H9 (cell line): ENCODE measurements at regions not wholly inside any gene's neighbourhood (a gene's known extent, or its start where the extent isn't known, plus 50 kb on each side); places are given as distances from the start of the nearest gene placed in this dataset.

Experiments used
- DNase-seq: peaks from one replicate; pipeline ENCODE4 v3.0.0-alpha.2; 2017
- H2AFZ ChIP-seq: one replicate; pipeline ENCODE4 v1.6.1; 2013; ENCODE audit warnings: mild to moderate bottlenecking, low read length, control low read depth, moderate library complexity
- H2AK5ac ChIP-seq: 2 replicates; pipeline ENCODE4 v1.6.1; 2013; ENCODE audit warnings: low read length, control low read depth, mixed read lengths; ENCODE audit not compliant: insufficient read length
- H2BK120ac ChIP-seq: one replicate; pipeline ENCODE4 v1.6.1; 2013; ENCODE audit warnings: low read depth, mild to moderate bottlenecking, low read length, control low read depth, inconsistent platforms; ENCODE audit not compliant: poor library complexity, severe bottlenecking
- H2BK12ac ChIP-seq: 2 replicates; pipeline ENCODE4 v1.6.1; 2013; ENCODE audit warnings: low read length, control low read depth, mixed read lengths, low read depth; ENCODE audit not compliant: insufficient read length
- H2BK15ac ChIP-seq: 2 replicates; pipeline ENCODE4 v1.6.1; 2013; ENCODE audit warnings: low read depth, low read length, control low read depth
- H2BK20ac ChIP-seq: one replicate; pipeline ENCODE4 v1.6.1; 2013; ENCODE audit warnings: low read depth, mild to moderate bottlenecking, low read length, control low read depth, inconsistent platforms; ENCODE audit not compliant: poor library complexity, severe bottlenecking
- H2BK5ac ChIP-seq: 2 replicates; pipeline ENCODE4 v1.6.1; 2013; ENCODE audit warnings: low read length, control low read depth, mixed read lengths; ENCODE audit not compliant: insufficient read length
- H3K14ac ChIP-seq: 2 replicates; pipeline ENCODE4 v1.6.1; 2013; ENCODE audit warnings: low read length, control low read depth; ENCODE audit not compliant: insufficient read depth
- H3K18ac ChIP-seq: 2 replicates; pipeline ENCODE4 v1.6.1; 2013; ENCODE audit warnings: low read depth, mild to moderate bottlenecking, mixed read lengths, low read length, control low read depth; ENCODE audit not compliant: insufficient read length
- H3K23ac ChIP-seq: 2 replicates; pipeline ENCODE4 v1.6.1; 2013; ENCODE audit warnings: low read length, control low read depth, mixed read lengths, low read depth; ENCODE audit not compliant: insufficient read length
- H3K23me2 ChIP-seq: 2 replicates; pipeline ENCODE4 v1.6.1; 2013; ENCODE audit warnings: low read depth, mild to moderate bottlenecking, mixed read lengths, low read length, control low read depth; ENCODE audit not compliant: insufficient read length, poor library complexity, severe bottlenecking
- H3K27ac ChIP-seq: 2 replicates; pipeline ENCODE4 v1.5.1; 2013; ENCODE audit warnings: low read length, control low read depth, mixed read lengths, low read depth; ENCODE audit not compliant: insufficient read length
- H3K27me3 ChIP-seq: 2 replicates; pipeline ENCODE4 v1.6.1; 2013; ENCODE audit warnings: low read length, control low read depth, inconsistent platforms; ENCODE audit not compliant: insufficient read depth
- H3K4ac ChIP-seq: 2 replicates; pipeline ENCODE4 v1.6.1; 2013; ENCODE audit warnings: low read depth, mild to moderate bottlenecking, control low read depth, inconsistent platforms, low read length, moderate library complexity
- H3K4me1 ChIP-seq: 2 replicates; pipeline ENCODE4 v1.6.1; 2013; ENCODE audit warnings: low read length, control low read depth, inconsistent platforms; ENCODE audit not compliant: insufficient read depth
- H3K4me2 ChIP-seq: 2 replicates; pipeline ENCODE4 v1.6.1; 2013; ENCODE audit warnings: low read length, control low read depth, mixed read lengths; ENCODE audit not compliant: insufficient read length, insufficient read depth
- H3K56ac ChIP-seq: 2 replicates; pipeline ENCODE4 v1.6.1; 2013; ENCODE audit warnings: low read depth, mild to moderate bottlenecking, mixed read lengths, low read length, control low read depth; ENCODE audit not compliant: insufficient read length
- H3K79me1 ChIP-seq: 2 replicates; pipeline ENCODE4 v1.6.1; 2013; ENCODE audit warnings: low read depth, mild to moderate bottlenecking, moderate library complexity, low read length, control low read depth, inconsistent platforms; ENCODE audit not compliant: insufficient read depth, poor library complexity, severe bottlenecking
- H3K79me2 ChIP-seq: 2 replicates; pipeline ENCODE4 v1.6.1; 2013; ENCODE audit warnings: low read length, control low read depth, inconsistent platforms; ENCODE audit not compliant: insufficient read depth
- H3K9ac ChIP-seq: 2 replicates; pipeline ENCODE4 v1.6.1; 2013; ENCODE audit warnings: low read length, control low read depth, mixed read lengths; ENCODE audit not compliant: insufficient read length; ENCODE audit errors: extremely low read depth
- H3K9me3 ChIP-seq: one replicate; pipeline ENCODE4 v1.6.1; 2013; ENCODE audit warnings: low read depth, low read length, inconsistent platforms; ENCODE audit not compliant: control insufficient read depth
- H3T11ph ChIP-seq: one replicate; pipeline ENCODE4 v1.6.1; 2013; ENCODE audit warnings: mild to moderate bottlenecking, low read length, control low read depth, inconsistent platforms
- H4K20me1 ChIP-seq: one replicate; pipeline ENCODE4 v1.6.1; 2013; ENCODE audit not compliant: control insufficient read depth, insufficient read length, insufficient read depth
- H4K5ac ChIP-seq: 2 replicates; pipeline ENCODE4 v1.6.1; 2013; ENCODE audit warnings: low read depth, mild to moderate bottlenecking, mixed read lengths, low read length, control low read depth; ENCODE audit not compliant: insufficient read length
- H4K8ac ChIP-seq: replicated peaks from 2 replicates; pipeline ENCODE4 v1.6.1; 2013; ENCODE audit warnings: low read length, control low read depth, mixed read lengths, low read depth; ENCODE audit not compliant: insufficient read length
- H4K91ac ChIP-seq: 2 replicates; pipeline ENCODE4 v1.6.1; 2013; ENCODE audit warnings: low read depth, mild to moderate bottlenecking, moderate library complexity, mixed read lengths, low read length, control low read depth; ENCODE audit not compliant: insufficient read length
- H3K27ac Mint-ChIP-seq, 3 experiments: 2 replicates in 2 of 3; 3 replicates in 1 of 3; pipeline ENCODE4 v1.8.0; 2020 to 2021; ENCODE audit warnings: mixed read lengths in 3 of 3, mild to moderate bottlenecking in 1 of 3, moderate library complexity in 1 of 3
- H3K27me3 Mint-ChIP-seq: 2 replicates; pipeline ENCODE4 v1.8.0; 2021; ENCODE audit warnings: low read depth, mild to moderate bottlenecking, moderate library complexity, mixed read lengths
- H3K36me3 Mint-ChIP-seq, 3 experiments: 2 replicates in 2 of 3; 3 replicates in 1 of 3; pipeline ENCODE4 v1.8.0; 2020 to 2021; ENCODE audit warnings: low read depth in 3 of 3, mixed read lengths in 3 of 3; ENCODE audit not compliant: insufficient read depth in 1 of 3
- H3K4me1 Mint-ChIP-seq, 2 experiments: 2 replicates each; pipeline ENCODE4 v1.8.0; 2020; ENCODE audit warnings: mixed read lengths in 2 of 2
- H3K4me3 Mint-ChIP-seq, 2 experiments: 2 replicates in 1 of 2; 3 replicates in 1 of 2; pipeline ENCODE4 v1.8.0; 2020 to 2021; ENCODE audit warnings: mild to moderate bottlenecking in 2 of 2, mixed read lengths in 2 of 2, moderate library complexity in 1 of 2
- H3K9me3 Mint-ChIP-seq, 2 experiments: 2 replicates in 1 of 2; 3 replicates in 1 of 2; pipeline ENCODE4 v1.8.0; 2020; ENCODE audit warnings: mild to moderate bottlenecking in 2 of 2, mixed read lengths in 2 of 2, moderate library complexity in 1 of 2
- CTCF ChIP-seq: fragments of 200-600 bp; sonication (generic); conservative IDR thresholded peaks from 3 replicates; pipeline ENCODE4 v1.8.0; 2021; ENCODE audit warnings: antibody characterized with exemption, mild to moderate bottlenecking
- WGBS: extraction: QIAGEN DNeasy Blood & Tissue Kit; methylation state at CpG from one replicate; pipeline ENCODE4 v1.1.7; 2013; ENCODE audit warnings: missing lambda C conversion rate, low lambda C conversion rate, mixed read lengths; ENCODE audit not compliant: insufficient read length; ENCODE audit errors: extremely low coverage; 5-methylcytosine and 5-hydroxymethylcytosine counted together

- Histone ChIP-seq H3K23me2 (no peaks in the 10 kb centered on the region), H3K27me3 (no peaks in the 10 kb centered on the region), H2AK5ac (no peak overlapping the region), H3K27ac (no peak overlapping the region), H4K91ac (no peak overlapping the region), H2AFZ (no peak overlapping the region), H2BK120ac (no peak overlapping the region), H2BK5ac (no peak overlapping the region), H3K79me1 (no peaks in the 10 kb centered on the region), H3K79me2 (no peaks in the 10 kb centered on the region), H4K5ac (no peak overlapping the region), H3K9me3 (no peaks in the 10 kb centered on the region), H4K8ac (no peak overlapping the region), H3T11ph (no peak overlapping the region), H3K4me1 (peaks cover 6% of the 10 kb centered on the region), H3K9ac (no peak overlapping the region), H3K14ac (no peak overlapping the region), H2BK12ac (no peak overlapping the region), H3K23ac (no peak overlapping the region), H2BK20ac (no peak overlapping the region), H3K18ac (no peak overlapping the region), H3K56ac (no peak overlapping the region), H3K4me2 (no peak overlapping the region), H2BK15ac (no peak overlapping the region), H4K20me1 (no peaks in the 10 kb centered on the region), H3K4ac (no peak overlapping the region)
- H3K4me3 Mint-ChIP-seq, result no peak overlapping the region
- H3K9me3 Mint-ChIP-seq, result no peaks in the 10 kb centered on the region
- WGBS, result no CpG with 5 or more reads among the region's 3 CpGs
- no peaks in the 10 kb centered on the region for H3K27me3 Mint-ChIP-seq
- H3K36me3 Mint-ChIP-seq, result no peaks in the 10 kb centered on the region
- DNase-seq, result no peak
- H3K4me1 Mint-ChIP-seq, result peaks cover 35 to 42% of the 10 kb centered on the region in 2 experiments
- H3K27ac Mint-ChIP-seq, result peak overlapping the region in 1 of 3 experiments; percentile 87; a peak in 2 of 7 replicates
- no peak for TF ChIP-seq CTCF
These were observed 397.2 kb upstream of the FANCL start for GRCh38 chr2:58638256-58638805.
